Spleen (tissue), 11 donors: ENCODE measurements at regions not wholly inside any gene's neighbourhood (a gene's known extent, or its start where the extent isn't known, plus 50 kb on each side); places are given as distances from the start of the nearest gene placed in this dataset.

ENCODE experiments used
- DNase-seq: peaks from one replicate; pipeline ENCODE4 v3.0.0-alpha.2; 2020
- H3K27ac ChIP-seq, 8 donors: fragments of 200-600 bp; sonication (generic) in 7 of 8; 1 replicate in 4 of 8; 2 replicates in 4 of 8; pipeline versions ENCODE4 v1.5.0 to v1.8.0; 2016 to 2021; ENCODE audit warnings: inconsistent platforms in 4 of 8, mild to moderate bottlenecking in 4 of 8, moderate library complexity in 1 of 8
- H3K27me3 ChIP-seq, 7 donors: fragments of 200-600 bp; sonication (generic) in 6 of 7; replicated peaks in 1 of 7; 1 replicate in 4 of 7; 2 replicates in 3 of 7; pipeline versions ENCODE4 v1.5.0 to v1.8.0; 2016 to 2021; ENCODE audit warnings: inconsistent platforms in 3 of 7, mild to moderate bottlenecking in 1 of 7
- H3K36me3 ChIP-seq, 6 donors: fragments of 200-600 bp; sonication (generic) in 5 of 6; 1 replicate in 4 of 6; 2 replicates in 2 of 6; pipeline versions ENCODE4 v1.5.0 to v1.8.0; 2016 to 2021; ENCODE audit warnings: inconsistent platforms in 2 of 6
- H3K4me1 ChIP-seq, 6 donors: fragments of 200-600 bp; sonication (generic) in 5 of 6; 1 replicate in 3 of 6; 2 replicates in 3 of 6; pipeline versions ENCODE4 v1.5.0 to v1.8.0; 2016 to 2021; ENCODE audit warnings: inconsistent platforms in 3 of 6
- H3K4me3 ChIP-seq, 8 donors: fragments of 200-600 bp; sonication (generic) in 7 of 8; 1 replicate in 4 of 8; 2 replicates in 4 of 8; pipeline versions ENCODE4 v1.5.0 to v1.8.0; 2016 to 2021; ENCODE audit warnings: inconsistent platforms in 4 of 8, mild to moderate bottlenecking in 4 of 8, moderate library complexity in 2 of 8
- H3K9me3 ChIP-seq, 8 donors: fragments of 200-600 bp; sonication (generic) in 7 of 8; 1 replicate in 4 of 8; 2 replicates in 4 of 8; pipeline versions ENCODE4 v1.5.0 to v1.8.0; 2016 to 2021; ENCODE audit warnings: inconsistent platforms in 4 of 8
- CTCF ChIP-seq, 11 experiments: fragments of 200-600 bp in 7 of 11; fragments of 450-650 bp in 4 of 11; sonication (generic) in 4 of 11; IDR thresholded peaks in 8 of 11; conservative IDR thresholded peaks in 3 of 11; 1 replicate in 7 of 11; 2 replicates in 4 of 11; pipeline versions ENCODE4 v1.4.0 to v1.8.0; 2016 to 2021; ENCODE audit warnings: antibody characterized with exemption in 11 of 11, inconsistent platforms in 4 of 11, mild to moderate bottlenecking in 1 of 11
- POLR2A ChIP-seq, 3 donors: fragments of 450-650 bp; IDR thresholded peaks; one replicate each; pipeline ENCODE4 v1.5.1; 2017; ENCODE audit warnings: antibody characterized with exemption in 3 of 3, mild to moderate bottlenecking in 1 of 3
- POLR2AphosphoS5 ChIP-seq, 3 donors: sonication (generic); formaldehyde crosslinking; IDR thresholded peaks; one replicate each; pipeline ENCODE4 v1.5.1; 2017; ENCODE audit warnings: antibody characterized with exemption in 3 of 3
- WGBS, 5 donors: extraction: QIAGEN DNeasy Blood & Tissue Kit in 3 of 5; methylation state at CpG; one replicate each; pipeline versions ENCODE4 v1.1.5 to v1.1.7; 2013 to 2018; 5-methylcytosine and 5-hydroxymethylcytosine counted together
- intact Hi-C: fragments of 100-400 bp; cut with DNase I; formaldehyde crosslinking; loops from one replicate; pipeline ENCODE4 v1.15.0; 2023; ENCODE audit warnings: low total_unique reads
- donor health status: healthy with polysubstance abuse.
- donor health status: DM: no; HTN: no; CAD: no; lungs with moderate emphysema.
- donor health status: DM: no; HTN: no; CAD: no.
- donor health status: Bipolar disorder and iron deficiency.
- donor health status: healthy.
- donor health status: DM: no; HTN: no; CAD: no.
- donor health status: DM: yes; HTN: yes; CAD: no.

DNA sequence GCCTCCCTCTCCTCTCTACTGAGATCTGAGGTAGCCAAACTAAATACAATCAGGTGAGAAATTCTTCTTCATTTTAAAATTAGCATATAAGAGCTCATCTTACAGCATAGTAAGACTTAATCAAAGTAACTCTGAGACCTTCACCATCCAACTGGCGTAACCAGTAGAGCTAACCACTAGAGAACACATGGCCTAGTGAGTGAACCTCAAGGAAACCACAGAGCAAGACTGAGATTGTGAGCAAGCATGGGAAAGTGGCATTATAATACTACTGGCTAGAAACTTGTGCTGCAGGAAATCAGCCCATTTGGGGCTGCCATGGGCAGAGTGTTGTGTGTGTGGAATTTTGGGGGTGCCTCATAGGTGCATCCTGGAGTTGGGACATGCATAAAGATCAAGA lies 61.1 kb upstream of the SPHKAP start:
- no peak for TF ChIP-seq CTCF (IDR thresholded peaks at IDR 0.05 in 8 of 11, conservative IDR thresholded peaks at IDR 0.05 in 3 of 11)
- TF ChIP-seq POLR2A (IDR thresholded peaks at IDR 0.05), result no peak
- no peak for TF ChIP-seq POLR2AphosphoS5 (IDR thresholded peaks at IDR 0.05)
- H3K27ac ChIP-seq, result no peak overlapping the region
- no peak for DNase-seq
- WGBS, 5 donors, result 81 to 97% (median 89%) methylated on average over 1 of the region's 1 CpG
- H3K4me3 ChIP-seq, result no peak overlapping the region
- intact Hi-C loops, result no loop called here
- peaks cover 0 to 4% (median 0%) of the 10 kb centered on the region in 8 donors for H3K9me3 ChIP-seq
- no peaks in the 10 kb centered on the region for H3K4me1 ChIP-seq
- no peaks in the 10 kb centered on the region for H3K27me3 ChIP-seq
- no peaks in the 10 kb centered on the region for H3K36me3 ChIP-seq

- 66 to 77% (median 69%) methylated on average over 2 of the region's 2 CpGs for WGBS, 5 donors
- TF ChIP-seq POLR2AphosphoS5 (IDR thresholded peaks at IDR 0.05) (no peak), POLR2A (IDR thresholded peaks at IDR 0.05) (no peak)
- Histone ChIP-seq H3K4me3 (no peak overlapping the region), H3K27ac (no peak overlapping the region), H3K36me3 (no peaks in the 10 kb centered on the region), H3K4me1 (no peaks in the 10 kb centered on the region), H3K27me3 (no peaks in the 10 kb centered on the region), H3K9me3 (peaks cover 0 to 4% (median 0%) of the 10 kb centered on the region in 8 donors)
- intact Hi-C loops, result no loop called here
- DNase-seq, result no peak
These were observed 58.5 kb upstream of the SPHKAP start for GRCh38 chr2:228239907-228240561.

DNA sequence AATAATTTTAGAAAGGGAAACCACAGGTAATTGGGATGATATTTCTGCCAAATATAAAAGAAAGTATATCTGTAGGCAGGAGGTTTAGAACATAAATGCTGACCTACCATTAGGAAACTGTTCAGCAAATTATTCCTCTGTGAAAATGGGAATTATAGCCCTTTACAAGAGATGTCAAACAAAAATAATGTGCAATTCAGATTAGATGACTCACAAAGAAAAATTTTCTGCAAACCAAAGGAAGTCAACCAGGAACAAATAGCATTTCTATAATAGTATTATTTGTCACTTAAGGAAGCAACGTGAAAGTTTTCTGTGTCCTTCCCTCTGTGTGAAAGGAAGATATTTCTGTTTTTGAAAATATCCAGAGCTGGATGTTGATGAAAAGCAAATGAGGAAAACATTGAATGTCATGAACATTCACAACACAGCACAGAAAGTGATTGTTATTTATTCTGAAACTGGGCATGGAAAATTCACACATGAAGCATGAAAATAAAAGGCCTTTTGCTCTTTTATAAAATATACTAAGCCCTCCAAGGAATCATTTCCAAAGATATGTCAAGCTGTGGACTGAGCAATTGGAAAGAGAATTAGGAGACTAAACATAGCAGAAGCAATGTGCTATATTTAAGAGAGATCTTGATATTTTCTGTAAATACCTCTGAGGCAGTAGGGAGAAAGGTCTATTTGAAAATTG lies 57.9 kb upstream of the SPHKAP start:
- Histone ChIP-seq H3K27ac (no peak overlapping the region), H3K36me3 (no peaks in the 10 kb centered on the region), H3K27me3 (no peaks in the 10 kb centered on the region), H3K9me3 (peaks cover 0 to 4% (median 0%) of the 10 kb centered on the region in 8 donors), H3K4me3 (no peak overlapping the region), H3K4me1 (no peaks in the 10 kb centered on the region)
- no peak for DNase-seq
- TF ChIP-seq POLR2AphosphoS5 (IDR thresholded peaks at IDR 0.05) (no peak), POLR2A (IDR thresholded peaks at IDR 0.05) (no peak)
- 47 to 58% (median 51%) methylated on average over 1 of the region's 1 CpG for WGBS, 5 donors
- intact Hi-C loops, result no loop called here
